NAMALWA (cell line): ENCODE measurements at regions not wholly inside any gene's neighbourhood (a gene's known extent, or its start where the extent isn't known, plus 50 kb on each side); places are given as distances from the start of the nearest gene placed in this dataset.
"Not testable (repeated sequence)": the region's sequence is repeated elsewhere in the genome, so short reads cannot be mapped to it uniquely, and the experiment has no call there.

ENCODE experiments used
- DNase-seq: peaks from one replicate; pipeline ENCODE4 v3.0.0-alpha.2; 2015; ENCODE audit warnings: low spot score

DNA sequence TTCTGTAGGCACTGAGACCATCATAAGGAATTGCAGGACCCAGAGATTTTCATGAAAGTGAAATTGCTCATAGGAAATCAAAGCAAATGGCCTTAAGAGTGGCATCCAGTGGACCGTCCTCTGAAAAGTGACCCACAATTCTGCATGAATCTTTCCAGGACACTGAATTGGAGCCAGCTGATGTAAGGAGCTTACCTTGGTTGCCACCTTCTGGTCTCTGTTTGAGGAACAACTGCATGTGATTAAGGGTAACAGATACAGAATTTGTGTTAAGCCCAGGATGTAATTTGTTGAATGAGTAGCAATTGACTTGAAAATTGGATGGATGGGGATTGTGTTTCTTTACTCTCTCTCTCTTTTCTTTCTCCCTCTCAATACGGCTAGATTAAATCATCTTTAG, 49.9 kb upstream of the GAS1 start:
- no peak for DNase-seq

DNA sequence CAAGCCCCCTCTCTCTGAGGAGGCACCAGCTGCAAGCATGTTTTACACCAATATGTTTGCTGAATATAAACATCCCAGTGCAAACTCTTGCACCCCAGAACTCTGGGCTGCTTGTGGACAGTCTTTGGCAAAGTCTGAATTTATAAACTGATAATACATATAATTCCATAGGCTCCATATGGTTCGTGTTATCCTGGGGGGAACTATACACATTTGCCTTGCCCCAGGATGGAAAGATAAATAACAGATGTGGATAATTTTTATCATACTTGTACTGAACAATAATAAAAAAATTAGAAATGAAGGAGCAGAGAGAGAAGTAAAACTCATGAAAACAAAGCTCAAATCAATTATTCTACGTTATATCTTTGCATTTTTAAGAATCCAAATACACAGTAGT, 50.6 kb upstream of the GAS1 start:
- DNase-seq = no peak

DNA sequence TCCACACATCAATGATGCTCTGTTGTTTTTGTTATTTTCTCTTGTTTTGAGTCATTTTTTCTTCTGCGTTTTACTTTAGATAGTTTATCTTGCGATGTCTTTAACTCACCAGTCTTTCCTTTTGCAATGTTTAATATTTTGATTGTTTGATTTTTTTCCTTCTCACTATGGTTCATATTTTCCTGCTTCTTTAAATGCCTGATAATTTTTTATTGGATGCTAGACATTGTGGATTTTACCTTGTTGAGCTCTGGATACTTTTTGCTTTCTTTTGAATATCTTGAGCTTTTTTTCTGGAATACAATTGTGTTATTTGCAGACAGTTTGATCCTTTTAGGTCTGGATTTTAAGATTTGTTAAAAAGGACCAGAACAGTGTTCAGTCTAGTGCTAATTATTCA, 55.2 kb upstream of the GAS1 start:
- no peak for DNase-seq

DNA sequence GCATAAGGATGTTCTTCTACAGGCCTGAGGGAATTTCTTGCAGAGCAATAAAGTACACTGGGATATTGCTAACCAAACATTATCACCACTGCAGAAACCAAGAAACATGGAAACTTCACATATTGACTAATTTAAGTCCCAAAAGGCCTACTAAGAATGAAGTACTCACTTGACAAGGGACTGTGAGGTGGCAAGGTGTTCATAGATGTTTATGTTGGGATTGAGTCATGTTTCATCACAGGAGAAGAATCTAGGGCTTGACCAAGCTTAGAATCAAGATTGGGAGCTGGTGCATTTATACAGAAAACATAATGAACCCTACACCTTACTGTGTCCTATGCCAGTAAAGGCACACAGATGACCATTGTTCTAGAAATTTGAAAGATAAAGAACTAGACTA, 56.7 kb upstream of the GAS1 start:
- DNase-seq = no peak

DNA sequence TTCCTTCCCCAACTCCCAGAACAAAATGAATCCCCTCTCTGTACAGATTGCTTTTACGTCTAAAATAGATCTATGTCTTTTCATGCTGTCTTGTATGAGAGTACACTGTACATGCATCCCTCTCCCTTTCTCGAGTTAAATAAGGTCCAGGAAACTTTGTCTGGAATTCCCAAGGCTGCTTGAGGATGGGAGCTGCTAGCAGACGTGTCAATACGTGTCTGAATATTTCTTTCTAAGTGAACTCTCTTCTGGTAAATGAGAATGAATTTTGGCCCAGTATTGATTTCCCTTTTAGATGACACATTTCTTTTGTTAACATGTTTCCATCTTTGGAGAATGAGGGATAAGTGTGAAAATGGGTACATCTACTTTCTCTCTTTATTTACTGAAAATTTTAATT, 59.6 kb upstream of the GAS1 start:
- no peak for DNase-seq

DNA sequence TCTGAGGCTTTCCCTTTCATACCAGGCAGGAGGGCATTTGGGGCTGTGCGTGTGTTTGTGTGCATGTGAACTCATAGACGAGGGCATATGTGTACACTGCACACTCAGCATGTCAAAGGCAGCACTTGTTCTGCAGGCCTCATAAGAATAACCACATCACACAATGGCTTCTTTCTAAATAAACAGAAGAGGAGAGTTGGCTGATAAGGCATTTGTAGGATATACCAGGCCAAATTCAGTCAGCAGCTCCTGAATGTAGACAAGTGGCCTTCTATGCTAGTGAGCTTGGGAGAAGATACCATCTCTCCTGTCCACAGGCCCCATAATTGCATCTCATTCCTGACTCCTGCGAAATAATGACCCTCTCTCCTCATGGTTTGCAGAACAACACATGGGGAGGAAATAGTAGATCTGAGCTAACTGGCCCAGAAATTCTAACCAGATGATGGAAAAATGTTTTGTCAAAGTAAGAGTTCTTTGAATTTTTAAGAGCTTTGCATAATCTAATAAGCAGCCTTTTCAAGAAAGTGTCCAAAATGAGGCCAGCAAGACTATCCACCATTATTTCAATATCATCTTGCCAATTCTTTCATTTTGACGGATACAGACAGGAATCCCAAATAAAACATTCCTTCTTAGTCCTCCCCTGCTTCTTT, 60.5 kb upstream of the GAS1 start:
- no peak for DNase-seq

DNA sequence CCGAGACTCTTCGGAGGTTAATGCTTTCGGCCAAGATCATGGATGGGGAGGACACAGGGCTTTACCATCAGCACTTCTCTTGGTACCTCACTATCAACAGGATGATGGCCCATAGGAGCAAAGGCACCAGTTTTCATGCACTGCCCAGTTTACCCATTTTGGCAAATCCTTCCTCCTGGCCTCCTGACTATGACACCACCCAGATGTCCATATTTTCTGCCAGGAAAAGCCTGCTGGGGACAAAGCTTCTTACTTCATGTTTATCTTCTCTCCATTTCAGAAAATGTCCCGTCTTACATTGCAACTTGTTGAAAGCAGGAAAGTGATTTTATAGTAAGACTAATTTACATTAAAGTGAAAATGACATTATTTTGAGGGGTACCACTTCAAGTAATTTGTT, 61.4 kb upstream of the GAS1 start:
- no peak for DNase-seq

DNA sequence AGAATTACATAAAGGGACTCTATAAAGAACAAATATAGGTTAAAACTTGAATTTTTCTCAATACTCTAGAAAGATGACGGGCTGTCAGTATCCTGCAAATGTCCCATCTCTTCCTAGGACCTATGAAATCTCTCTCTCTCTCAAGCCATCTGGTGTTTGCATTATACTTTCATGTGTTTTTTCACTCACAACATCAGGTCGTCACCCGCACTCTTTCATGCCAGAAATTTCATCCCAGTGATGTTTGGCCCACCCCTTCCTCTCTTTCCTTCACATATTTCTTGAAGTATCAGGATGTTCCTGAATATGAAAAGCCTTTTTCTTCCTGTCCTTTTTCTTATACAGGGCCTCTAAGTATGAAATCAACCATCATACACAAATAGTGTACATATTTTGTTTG, 63.3 kb upstream of the GAS1 start:
- no peak for DNase-seq

DNA sequence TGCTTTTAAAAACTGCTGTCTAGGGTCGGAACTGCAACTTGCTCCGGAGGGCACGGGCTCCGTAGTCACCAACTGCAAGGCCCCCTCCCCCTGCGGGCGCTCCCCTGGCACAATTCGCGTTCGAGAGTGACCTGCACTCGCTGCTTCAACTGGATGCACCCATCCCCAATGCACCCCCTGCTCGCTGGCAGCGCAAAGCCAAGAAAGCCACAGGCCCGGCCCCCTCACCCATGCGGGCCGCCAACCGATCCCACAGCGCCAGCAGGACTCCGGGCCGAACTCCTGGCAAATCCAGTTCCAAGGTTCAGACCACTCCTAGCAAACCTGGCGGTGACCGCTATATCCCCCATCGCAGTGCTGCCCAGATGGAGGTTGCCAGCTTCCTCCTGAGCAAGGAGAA, 64.2 kb upstream of the GAS1 start:
- no peak for DNase-seq

DNA sequence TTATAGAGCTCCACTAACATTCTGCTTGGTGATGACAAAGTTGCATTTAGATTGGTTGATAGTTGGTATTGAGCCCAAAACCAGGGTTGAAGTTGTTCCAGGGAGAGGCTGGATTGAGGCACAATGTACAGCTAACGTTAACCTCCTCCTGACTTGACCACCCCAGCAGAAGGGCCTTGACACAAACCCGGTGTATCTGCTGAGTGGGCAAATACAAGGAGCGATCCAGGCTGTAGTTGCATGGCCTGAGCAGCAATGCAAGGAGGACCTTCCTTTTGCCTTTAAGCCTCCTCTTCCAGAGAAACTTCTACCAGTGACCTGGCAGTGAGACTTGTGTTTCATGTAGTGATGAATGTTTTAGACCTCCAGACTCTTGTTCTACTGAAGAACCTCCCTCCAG, 66.2 kb upstream of the GAS1 start:
- no peak for DNase-seq

DNA sequence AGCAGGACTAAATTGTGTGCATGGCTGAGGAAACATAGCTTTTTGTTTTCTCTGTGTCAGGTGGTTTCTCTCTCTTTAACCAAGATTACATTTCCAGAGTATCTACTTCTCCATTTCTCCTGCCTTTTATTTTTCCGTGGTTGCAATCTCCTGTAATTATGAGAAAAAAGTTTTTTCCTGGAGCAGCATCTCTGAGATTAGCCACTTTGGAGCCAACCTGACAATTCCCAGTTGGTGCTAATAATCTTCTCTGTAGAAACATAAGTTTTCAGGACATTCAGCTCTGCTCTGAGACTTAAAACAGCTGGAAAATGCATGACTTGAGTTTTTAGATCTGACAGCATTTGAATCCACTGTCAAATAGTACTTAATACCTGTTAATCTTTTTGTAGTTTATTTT, 67.1 kb upstream of the GAS1 start:
- no peak for DNase-seq

DNA sequence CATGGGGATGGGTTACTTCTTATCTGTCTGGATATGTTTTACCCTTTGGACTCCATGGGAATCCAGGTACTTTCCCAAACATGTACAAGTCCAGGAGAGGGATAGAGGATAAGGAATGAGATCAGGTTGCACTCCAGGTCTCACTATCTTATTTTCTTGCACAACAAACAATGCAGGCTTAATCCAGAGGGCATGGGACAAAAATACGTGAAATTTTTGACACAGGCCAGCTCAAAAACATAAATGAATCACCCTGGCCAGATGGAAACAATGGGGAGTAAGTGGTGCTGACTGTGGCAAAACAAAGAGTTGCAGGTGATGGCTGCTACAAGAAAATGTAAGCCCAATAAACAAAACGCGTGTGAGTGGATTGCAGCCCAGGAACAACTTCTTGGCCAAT, 69.4 kb upstream of the GAS1 start:
- DNase-seq = no peak

DNA sequence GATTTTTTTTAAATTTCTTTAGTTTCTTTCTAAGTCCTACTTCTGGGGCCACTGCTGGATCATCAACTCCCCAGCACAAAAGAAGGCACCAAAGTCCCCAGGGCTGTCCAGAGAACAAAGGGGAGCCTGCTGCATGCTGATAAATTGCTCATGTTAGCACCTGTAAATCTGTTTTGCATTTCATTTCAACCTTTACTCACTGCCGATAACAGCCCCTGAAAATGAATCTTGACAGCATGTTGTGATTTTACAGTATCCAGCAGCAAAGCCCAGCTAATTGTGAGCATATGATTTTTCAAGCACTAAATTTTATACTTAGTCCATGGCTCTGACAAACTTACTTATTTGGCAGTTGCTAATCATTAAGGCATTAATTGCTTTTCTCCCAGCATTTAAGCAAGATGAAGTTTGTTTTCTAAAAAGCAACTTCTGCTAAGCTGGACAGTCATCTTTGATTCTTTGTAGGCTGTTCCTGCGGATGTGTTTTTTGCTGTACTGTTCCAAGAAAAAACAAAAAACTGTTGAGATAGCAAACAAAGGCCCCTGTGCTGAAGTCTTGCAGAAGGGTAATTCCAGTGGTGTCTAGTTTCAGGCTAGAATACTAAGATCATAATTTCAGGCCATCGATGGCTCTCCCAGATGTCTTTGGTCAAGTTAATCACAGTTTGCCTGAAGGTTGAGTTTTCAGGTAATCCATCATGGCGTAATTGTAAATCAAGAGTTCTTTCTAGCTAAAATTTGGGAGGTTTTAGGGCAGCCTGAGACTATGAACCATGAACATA, 73.1 kb upstream of the GAS1 start:
- DNase-seq = no peak

DNA sequence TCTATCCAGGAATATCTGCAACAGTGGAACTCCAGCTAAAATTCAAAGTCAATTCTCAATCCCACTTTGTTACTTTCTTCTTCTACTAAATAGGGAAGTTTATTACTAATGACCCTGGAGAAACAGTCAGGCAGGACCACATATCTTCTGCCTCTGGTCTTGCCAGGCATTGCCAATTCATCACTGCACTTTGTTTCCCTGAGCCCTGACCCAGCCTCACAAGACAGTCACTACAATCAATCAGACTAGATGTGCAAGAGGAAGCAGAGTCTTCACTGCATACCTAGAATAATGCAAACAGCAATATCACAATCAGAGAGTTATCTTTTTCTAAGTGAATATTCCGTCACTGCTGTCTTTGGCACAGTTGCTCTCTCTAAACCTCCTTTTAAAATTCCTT, 74.9 kb upstream of the GAS1 start:
- DNase-seq = no peak

DNA sequence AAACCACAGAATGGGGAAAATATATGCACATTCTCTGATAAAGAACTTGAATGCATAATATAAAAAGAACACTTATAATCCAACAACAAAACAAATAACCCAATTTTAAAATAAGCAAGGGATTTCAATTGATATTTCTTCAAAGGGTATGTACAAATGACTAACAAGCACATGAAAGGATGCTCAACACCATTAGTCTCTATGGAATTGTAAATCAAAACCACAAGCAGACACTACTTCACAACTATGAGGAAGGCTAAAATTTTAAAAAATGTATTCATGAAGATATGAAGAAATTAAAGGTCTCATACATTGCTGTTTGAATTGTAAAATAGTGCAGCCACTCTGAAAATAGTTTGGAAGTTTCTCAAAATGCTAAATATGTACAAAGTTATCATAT, 78.9 kb upstream of the GAS1 start:
- no peak for DNase-seq

DNA sequence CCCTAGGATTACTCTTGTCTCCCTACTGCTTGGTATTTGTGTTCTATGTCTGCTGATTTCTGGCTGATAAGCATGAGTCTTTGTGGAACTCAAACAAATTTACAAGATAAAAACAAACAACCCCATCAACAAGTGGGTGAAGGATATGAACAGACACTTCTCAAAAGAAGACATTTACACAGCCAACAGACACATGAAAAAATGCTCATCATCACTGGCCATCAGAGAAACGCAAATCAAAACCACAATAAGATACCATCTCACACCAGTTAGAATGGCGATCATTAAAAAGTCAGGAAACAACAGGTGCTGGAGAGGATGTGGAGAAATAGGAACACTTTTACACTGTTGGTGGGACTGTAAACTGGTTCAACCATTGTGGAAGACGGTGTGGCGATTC, 81.5 kb upstream of the GAS1 start:
- DNase-seq = not testable (repeated sequence)

DNA sequence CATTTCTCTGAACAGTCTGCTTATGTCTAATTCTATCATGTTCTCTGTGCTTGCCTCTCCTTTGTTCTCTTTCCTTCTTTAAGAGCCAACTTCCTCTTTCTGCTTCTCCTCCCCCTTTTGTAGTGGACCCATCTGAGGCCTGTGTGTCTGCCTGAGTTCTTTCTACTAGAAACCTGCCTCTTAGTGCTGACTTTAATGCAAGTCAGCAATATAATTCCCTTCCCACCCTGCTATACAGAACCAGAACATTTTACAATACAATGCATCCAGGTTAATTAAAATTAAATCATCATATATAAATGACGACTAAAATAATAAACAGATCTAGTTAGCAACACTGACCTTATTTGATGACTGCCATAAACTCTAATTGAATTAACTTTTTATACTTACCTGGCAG, 82.6 kb upstream of the GAS1 start:
- no peak for DNase-seq

DNA sequence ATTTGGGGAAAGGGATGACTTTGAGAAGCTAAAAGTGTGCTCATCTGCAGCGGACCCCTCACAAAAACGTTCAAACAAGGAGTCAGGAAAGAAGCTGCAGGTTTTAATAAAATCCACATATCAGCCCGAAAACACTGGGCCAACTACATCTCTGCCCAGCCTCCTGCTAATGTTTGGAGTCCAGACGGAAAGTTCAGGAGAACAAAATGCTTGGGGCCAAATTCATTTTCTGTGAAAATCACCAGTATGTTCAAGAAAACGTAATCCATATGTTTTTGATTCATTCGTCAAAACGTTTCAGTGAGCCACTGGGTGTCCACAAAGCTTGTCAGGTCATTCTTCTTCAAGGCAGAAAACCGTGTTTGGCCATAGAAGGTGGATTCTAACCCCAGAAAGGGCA, 87.5 kb upstream of the GAS1 start:
- no peak for DNase-seq

DNA sequence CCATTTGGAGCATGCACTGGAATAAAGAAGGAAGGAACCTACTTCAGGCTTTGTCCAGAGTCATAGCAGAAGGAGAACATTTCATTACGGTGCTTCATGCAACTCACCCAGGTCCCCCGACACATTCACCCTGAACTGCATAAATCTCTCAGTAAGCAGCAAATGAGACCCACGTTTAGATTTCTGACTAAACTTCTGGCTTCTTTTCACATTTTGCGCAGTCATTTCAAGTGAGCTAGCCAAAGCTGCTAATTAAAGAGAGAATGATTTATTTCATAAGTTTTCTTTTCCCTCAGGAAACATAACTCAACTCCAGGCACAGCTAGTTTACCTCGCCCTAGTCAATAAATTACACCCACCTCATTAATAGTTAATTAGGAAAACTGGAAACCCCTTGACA, 88.6 kb upstream of the GAS1 start:
- DNase-seq = no peak

DNA sequence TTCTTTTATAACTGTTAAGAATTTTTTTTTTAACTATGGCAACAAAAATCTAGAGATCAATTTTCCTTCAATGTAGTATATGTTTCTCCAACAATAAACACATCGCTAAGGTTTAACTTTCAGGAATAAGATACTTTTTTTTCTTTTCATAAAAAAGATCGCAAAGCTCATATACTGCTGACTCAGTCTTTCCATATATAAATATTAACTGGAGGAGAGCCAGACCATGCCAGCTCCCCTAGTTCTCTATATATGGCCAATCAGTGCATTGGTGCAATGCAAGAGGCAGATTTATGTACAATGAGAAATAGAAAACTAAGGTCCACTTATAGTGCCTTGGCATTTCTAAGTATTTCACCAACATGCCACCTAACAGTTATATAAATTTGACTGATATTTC, 89.2 kb upstream of the GAS1 start:
- no peak for DNase-seq

DNA sequence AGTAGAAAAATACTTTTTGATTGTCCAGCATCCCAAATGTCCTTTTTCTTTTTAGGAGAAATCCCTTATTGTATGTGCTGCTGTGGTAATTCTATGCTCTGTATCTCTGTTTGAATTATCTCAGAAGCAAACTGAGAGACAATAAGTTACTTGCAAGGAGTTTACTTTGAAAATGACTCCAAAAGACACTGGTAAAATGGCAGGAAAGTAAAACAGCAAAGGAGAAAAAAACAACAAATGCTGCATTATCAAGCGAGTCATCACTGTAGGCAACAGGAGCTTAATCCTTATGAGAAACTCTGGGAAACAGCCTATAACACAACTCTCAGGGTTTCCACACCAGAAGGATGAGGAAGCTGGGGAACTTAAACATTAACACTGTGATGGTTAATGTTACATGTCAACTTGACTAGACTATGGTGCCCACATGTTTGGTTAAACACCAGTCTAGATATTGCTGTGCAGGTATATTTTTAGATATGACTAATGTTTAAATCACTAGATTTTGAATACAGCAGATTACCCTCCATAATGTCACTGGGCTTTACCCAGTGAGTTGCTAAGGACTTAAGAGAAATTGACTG, 92.6 kb upstream of the GAS1 start:
- DNase-seq = no peak

DNA sequence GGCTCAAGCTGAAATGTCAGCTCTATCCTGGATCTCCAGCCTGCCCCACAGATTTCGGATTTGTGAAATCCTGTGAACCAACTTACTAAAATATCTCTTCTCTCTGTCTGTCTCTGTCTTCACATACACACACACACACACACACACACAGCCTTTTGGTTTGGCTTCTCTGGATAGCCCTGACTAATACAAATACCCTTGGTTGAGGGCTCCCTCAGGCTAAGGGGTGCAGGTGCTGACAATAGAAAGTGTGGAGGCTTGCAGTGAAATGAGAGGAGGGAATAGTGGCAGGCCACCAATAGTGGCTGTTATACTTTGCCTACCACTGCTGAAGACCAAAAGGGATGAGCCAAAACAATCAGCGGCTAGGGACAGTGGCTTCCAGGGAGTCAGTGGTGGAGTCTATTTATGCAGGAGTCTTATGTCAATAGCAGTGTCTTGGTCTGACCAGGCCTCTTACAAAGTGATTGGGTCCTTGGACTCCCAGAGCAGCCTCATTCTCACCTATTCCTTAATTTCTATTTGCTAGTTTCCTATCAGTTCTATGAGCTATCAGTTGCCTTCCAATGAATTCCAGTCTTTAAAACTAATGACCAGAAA, 93.2 kb upstream of the GAS1 start:
- no peak for DNase-seq

DNA sequence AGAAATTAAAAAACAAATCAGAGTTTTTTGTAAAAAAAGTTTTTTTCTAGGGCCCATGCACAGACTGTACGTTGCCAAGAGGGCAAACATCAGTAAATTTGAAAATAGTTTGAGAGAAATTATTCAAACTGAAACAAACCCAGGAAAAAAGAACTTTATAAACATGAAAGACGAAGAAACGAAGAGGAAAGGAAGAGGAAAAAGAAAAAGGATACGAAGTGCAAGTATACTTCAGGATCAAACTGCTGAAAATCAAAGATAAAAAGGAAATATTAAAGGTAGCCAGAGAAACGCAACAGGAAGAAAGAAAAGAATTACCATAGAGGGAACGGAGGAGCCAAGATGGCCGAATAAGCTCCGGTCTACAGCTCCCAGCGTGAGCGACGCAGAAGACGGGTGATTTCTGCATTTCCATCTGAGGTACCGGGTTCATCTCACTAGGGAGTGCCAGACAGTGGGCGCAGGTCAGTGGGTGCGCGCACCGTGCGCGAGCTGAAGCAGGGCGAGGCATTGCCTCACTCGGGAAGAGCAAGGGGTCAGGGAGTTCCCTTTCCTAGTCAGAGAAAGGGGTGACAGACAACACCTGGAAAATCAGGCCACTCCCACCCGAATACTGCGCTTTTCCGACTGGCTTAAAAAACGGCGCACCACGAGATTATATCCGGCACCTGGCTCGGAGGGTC, 94.4 kb upstream of the GAS1 start:
- DNase-seq = not testable (repeated sequence)
